ENCODE measurements at regions not wholly inside any gene's neighbourhood (a gene's known extent, or its start where the extent isn't known, plus 50 kb on each side); places are given as distances from the start of the nearest gene placed in this dataset.

DNA sequence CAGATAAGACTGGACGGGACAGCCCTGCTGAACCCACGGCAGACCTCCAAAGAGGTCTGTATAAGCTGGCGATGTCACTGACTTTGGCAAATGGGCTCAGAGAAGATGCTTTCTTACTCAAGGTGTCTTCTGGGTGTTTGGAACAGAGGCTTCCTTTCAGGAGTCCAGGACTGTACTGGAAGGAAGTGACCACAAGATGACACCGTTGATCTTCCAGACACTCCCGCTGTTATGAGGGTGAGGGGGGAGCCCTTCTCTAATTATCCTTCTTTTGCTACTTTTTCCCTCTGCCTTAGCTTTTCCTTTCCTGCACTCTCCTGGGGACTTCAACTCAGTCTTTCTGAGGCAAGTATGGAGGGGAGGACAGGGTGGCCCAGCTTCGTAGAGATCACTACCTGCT, 65.2 kb upstream of the ZNF599 start:
- TF ChIP-seq, protein P1, sequence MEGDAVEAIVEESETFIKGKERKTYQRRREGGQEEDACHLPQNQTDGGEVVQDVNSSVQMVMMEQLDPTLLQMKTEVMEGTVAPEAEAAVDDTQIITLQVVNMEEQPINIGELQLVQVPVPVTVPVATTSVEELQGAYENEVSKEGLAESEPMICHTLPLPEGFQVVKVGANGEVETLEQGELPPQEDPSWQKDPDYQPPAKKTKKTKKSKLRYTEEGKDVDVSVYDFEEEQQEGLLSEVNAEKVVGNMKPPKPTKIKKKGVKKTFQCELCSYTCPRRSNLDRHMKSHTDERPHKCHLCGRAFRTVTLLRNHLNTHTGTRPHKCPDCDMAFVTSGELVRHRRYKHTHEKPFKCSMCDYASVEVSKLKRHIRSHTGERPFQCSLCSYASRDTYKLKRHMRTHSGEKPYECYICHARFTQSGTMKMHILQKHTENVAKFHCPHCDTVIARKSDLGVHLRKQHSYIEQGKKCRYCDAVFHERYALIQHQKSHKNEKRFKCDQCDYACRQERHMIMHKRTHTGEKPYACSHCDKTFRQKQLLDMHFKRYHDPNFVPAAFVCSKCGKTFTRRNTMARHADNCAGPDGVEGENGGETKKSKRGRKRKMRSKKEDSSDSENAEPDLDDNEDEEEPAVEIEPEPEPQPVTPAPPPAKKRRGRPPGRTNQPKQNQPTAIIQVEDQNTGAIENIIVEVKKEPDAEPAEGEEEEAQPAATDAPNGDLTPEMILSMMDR (IDR thresholded peaks at IDR 0.05 in 8 of 11, conservative IDR thresholded peaks at IDR 0.05 in 3 of 11) = peak in 1 of 11 experiments; percentile 2
- TF ChIP-seq POLR2A (IDR thresholded peaks at IDR 0.05) = no peak
